Activated CD4-positive, alpha-beta T cell treated with anti-CD3 and anti-CD28 coated beads, Interleukin-2, Interleukin-4, amounts not matched to agents 100 ng/mL and 50 ng/mL, durations not matched to agents 16 hours and 8 hours (primary cell): ENCODE measurements at regions not wholly inside any gene's neighbourhood (a gene's known extent, or its start where the extent isn't known, plus 50 kb on each side); places are given as distances from the start of the nearest gene placed in this dataset.
"Not testable (repeated sequence)": the region's sequence is repeated elsewhere in the genome, so short reads cannot be mapped to it uniquely, and the experiment has no call there.

Source experiments
- DNase-seq: peaks from one replicate; pipeline ENCODE4 v3.0.0-alpha.2; 2020; ENCODE audit warnings: low spot score

DNA sequence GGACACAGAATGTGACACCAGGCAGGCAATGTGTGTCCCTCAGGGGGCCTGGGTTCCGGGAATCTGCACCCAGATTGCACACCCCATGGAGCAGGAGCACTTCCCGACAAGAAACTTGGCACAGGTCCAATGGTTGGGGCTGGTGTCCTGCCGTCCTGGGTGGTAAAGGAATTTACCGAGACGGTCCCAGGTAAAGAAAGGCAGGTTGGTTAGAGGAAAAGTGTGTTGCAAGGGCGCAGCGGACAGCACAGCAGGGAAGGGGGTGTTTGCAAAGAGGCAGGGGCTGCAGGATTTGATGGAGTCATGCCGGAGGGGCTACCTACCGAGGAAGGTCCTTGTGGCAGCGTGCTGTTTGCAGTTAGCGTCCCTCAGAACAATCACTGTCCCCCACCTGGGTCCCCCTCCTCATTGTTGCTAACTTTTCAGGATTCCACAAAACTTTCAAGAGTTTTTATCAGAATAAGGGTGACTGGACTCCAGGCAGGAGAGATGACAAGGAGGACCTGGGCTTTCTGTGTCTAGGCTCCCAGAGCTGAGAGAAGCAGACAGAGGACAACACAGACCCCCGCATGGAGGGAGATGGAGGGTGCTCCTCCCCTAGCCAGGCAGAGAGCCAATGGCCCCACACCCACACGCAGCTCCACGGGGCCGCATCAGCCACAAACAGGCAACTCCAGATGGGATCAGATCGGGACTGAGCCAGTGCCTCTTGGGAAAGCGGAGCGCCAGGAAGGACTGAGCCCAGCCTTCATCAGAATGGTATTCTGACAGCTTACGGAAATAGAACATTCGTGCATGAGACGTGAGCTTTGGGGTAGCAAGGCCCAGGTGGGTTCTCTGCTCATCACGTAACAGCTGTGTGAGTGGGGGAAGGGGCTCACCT lies 1423.9 kb downstream of the BRD1 start:
- no peak for DNase-seq

DNA sequence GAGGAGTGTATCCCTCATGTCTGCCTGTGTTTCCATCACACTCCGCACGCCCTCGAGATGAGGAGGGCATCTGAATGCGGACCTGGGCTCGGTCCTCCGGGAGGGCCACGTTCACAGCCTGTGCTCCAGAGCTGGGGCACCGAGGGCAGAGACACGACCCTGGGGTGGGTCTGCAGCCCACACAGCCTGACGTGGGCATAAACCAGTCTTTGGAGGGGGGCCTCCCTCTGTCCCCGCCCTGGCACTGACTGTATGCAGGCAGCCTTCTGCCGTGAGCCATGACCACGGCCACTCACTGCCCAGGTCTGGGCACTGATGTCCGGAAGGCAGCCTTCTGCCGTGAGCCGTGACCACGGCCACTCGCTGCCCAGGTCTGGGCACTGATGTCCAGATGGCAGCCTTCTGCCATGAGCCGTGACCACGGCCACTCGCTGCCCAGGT lies 1425.1 kb downstream of the BRD1 start:
- no peak for DNase-seq

GRCh38 chr22:48401523-48401922 lies 1426.2 kb downstream of the BRD1 start:
- DNase-seq: not testable (repeated sequence)

DNA sequence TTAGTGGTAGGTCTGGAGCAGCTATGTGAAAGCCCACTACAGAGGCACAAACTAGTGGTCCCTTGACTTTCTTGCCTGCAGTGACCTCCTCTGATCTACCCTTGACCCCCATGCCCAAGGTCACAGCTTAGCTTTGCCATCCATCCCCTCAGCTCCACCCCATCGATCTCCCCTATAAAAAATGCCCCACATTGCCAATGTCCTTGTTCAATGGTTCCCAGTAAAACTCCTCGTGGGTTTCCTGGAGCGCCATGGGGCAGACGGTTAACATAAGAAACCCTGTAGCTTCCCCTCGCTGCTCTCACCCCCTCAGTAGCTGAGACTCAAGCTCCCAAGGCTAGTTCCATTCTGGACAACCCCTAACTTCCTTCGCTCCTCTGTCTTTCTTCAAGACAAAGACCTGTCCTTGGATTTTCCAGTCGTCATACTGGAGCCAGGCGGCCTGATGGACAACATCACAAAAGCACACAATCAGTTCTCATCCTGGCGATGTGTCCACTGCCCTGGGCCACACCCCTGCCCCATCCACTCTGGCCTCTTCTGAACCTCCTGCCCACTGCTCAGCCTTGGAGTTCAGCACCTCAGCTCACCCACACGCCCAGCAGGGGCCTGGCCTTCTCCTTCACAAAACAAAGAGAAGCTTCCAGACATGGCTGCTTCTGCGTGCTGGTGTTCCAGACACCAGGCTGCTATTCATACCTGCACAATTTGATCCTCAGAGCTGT lies 1429.3 kb downstream of the BRD1 start:
- no peak for DNase-seq

DNA sequence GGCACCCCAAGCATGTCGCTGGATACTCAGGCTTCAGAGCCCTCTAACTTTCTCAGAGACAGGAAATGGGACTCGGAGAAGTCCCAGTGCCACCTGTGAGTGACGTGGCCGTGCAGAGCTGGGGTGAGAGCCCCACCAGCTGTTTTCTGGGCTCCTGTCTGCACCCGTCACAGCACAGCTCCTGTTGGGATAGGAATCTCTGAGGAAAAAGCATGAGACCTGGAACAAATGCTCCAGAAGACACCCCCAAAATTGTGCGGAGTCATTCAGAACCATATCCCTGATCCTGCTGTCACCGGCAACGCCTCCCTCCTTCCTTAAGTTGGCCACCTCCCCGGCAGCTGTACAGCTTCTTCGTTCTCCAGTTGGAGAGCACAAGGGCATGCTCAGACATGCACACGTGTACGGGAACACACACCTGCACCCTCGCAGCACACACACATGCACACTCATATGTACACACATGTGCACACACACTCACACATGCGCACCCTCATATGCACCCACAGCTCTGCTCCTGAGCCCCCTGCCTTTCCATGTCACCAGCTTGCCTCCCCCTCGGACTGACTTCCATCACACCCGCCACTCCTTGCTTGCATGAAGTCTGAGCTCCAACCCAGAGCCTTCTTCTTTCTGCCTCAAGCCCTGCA lies 1430.0 kb downstream of the BRD1 start:
- DNase-seq: no peak

DNA sequence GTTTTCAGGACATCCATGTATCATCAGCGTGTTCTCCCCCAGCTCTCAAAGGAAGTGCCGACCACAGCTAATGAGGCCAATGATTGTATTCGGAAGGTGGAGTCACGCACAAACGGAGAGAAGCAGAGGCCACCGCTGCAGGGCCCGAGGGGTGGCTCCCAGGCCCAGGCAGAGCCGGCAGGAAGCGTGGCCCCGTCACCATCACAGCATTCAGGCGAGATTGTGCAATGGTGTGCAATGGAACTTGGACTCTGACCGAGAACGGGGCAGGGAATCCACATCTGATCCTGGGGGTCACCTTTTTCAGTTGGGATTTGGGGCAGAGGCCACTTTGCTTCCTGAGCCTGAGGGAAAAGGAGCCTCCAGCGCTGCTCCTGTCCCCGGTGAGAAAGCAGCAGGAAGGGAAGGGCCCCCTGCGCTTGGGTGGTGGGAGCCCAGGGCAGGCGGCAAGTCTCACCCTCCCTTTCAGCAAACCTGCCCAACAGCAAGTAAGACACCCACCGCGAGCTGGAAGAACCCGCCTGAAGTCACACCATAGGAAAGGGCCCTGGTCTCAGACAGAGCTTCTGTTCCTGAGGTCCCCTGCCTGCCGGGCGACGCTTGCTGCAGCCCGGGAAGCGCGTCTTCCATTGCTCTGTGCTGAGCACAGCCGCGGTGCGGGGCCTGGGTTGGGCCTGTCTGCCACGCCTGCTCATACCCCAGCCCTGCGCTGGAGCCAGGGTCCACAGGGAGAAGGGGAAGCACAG lies 1430.7 kb downstream of the BRD1 start:
- DNase-seq: no peak

GRCh38 chr22:48396091-48396784 lies 1431.4 kb downstream of the BRD1 start:
- DNase-seq: no peak

DNA sequence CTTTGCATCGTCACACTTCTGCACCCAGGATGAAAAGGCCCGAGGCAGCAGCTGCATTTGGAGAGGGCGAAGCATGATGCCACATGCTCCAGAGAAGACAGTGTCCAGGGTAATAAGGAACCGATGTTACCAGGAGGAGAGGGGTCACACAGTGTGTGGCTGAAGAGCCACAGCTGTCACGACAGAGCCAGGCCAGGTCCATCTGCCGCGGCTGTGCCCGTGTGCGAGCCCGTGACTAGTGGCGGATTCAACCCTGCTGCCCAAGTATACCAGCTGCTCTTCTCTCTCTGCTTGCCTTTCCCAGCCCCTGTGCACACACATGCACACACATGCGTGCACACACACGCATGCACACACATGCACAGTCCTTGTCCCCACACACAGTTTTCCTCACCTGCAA lies 1432.5 kb downstream of the BRD1 start:
- DNase-seq: no peak

DNA sequence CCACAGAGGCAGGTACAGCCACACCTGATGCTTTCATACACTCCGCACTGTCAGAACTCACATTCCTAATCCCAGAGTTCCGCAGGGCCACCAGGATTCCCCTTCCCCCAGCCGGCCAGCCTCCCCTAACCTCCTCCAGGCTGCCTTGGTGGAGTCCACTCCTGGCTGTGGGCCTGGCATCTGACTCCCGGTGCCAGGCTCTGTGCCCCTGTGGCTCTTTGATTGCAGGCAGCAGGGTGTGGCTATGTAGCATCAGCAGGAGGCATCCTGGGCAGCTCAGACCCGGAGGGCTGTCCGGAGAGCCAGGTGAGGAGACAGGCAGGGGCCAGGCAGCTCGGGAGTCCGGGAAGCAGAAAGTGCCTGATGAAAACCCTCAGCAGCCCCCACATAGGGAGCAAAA lies 1432.9 kb downstream of the BRD1 start:
- DNase-seq: no peak

DNA sequence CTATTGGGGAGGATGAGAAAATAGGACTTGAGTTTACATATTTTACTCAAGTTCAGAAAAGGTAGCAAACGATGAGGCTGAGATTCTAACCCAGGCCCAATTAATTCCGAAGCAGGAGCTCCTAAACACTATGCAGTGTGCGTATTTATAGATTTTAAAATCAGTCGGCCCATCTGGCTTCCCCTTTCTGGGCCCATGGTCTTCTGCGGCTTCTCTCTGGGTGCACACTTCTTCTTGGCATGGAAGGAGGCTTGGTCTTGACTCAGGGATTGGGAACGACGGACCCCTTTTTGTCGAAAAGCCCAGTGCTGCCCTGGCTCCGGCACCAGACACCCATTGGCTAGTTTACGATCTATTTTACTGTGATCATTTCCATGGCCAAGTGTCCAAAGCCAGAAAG lies 1433.8 kb downstream of the BRD1 start:
- no peak for DNase-seq

GRCh38 chr22:48393041-48393370 lies 1434.7 kb downstream of the BRD1 start:
- DNase-seq: no peak

GRCh38 chr22:48391820-48392219 lies 1435.9 kb downstream of the BRD1 start:
- no peak for DNase-seq

DNA sequence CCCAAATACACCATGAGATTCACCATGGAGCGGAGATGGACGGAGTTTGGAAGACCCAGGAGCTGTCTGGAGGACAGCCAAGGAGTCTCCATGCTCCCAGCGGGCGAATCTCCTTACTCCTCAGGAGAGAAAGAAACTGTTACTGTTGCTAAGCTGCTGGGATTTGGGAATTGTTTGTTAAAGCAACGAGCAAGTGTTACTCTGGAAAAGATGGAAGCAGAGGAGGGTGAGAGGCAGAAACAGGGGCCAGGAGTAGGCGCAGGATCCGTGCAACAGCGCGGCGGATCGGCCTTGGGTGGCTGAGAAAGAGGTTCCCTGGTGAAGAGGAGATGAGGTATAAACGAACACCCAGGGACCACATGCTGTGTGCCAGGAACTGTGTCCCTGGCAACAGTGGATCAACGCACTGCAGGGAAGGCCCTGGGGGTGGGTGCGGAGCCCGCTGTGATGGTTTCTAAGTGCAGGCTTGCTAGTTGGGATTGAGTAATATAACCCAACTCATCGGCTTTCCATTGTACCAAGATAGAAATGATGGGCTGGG lies 1436.4 kb downstream of the BRD1 start:
- DNase-seq: no peak

- DNase-seq: no peak
Observed at GRCh38 chr22:48389916-48390315, 1437.8 kb downstream of the BRD1 start.

- no peak for DNase-seq
Observed at GRCh38 chr22:48382197-48382596, 1445.5 kb downstream of the BRD1 start.

- DNase-seq: no peak
Observed at GRCh38 chr22:48380016-48380665, 1447.5 kb downstream of the BRD1 start.

- DNase-seq: no peak
Observed at GRCh38 chr22:48379371-48379770, 1448.3 kb downstream of the BRD1 start.

DNA sequence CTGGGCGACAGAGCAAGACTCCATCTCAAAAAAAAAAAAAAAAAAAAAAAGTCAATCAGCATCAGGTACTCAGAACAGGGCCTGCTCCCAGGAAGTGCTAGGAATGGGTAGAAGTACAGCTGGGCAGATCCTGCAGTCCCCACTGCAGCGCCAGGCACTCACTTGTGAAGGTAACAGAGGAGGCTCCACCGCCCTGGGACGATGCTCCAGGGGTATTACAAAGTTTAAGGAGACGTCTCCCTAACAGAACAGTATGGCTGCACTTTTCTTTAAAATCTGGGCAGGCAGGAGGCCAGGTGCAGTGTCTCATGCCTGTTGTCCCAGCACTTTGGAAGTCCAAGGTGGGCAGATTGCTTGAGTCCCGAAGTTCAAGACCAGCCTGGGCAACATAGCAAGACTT lies 1449.0 kb downstream of the BRD1 start:
- DNase-seq: no peak

DNA sequence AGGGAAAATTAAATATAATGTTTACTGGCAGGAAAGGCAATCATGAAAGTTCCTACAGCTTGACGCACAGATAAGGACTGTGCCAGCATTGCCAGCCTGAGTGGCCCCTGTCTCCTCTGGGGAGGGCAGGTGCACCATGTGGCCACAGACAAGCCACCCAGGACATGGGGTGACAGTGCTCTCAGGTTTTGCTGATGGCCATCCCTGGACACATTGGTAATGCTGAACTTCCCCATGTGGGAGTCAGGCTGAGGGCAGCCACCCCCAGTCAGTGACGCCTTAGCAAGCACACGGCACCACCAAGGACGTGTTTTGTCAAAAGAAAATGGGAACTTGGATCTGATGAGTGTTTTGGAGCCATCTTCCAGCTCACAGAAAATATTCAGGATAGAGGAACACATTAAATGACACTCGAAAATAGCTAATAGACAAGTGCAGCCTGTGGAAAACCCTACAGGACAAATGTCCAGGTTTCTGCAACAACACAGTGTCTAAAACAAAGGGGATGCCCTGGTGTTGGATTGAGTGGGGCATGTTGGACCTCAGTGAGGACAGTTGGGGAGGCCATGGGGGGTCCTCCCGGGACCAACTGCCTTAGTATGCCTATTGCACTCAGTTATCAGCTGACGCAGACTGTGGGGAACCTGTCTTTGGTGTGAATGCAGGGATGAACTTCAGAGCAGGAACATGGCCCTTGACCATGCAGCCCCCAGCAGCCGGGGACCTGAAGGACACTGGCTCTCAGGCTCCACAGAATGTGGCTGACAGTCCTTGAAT lies 1450.5 kb downstream of the BRD1 start:
- DNase-seq: no peak

GRCh38 chr22:48376428-48376827 lies 1451.2 kb downstream of the BRD1 start:
- DNase-seq: no peak
